CD4-positive, alpha-beta T cell treated with Interleukin-4 for 4 hours (primary cell): ENCODE measurements at regions not wholly inside any gene's neighbourhood (a gene's known extent, or its start where the extent isn't known, plus 50 kb on each side); places are given as distances from the start of the nearest gene placed in this dataset.

Experiments
- DNase-seq: peaks from one replicate; pipeline ENCODE4 v3.0.0-alpha.2; 2020

DNA sequence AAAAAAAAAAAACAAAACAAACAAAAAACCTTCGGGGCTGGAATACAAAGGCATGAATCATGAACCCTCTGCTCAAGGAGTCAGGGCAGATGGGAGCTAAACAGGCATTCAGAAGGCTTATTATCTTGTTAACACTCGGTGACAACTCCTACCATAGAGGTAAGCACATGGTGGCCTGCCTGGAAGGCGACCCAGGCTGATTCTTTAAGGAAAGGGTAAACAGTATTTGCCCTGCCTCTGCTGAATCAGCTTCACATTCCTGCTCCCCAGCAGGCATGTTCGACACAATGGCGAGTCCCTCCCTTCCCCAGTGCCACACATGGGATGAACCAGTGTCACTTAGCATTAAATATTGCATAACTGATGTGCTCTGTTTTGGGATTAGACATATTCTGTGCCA lies 191.9 kb downstream of the ARL4C start:
- DNase-seq, result no peak

- no peak for DNase-seq
Measured at GRCh38 chr2:234302664-234302991, 194.3 kb downstream of the ARL4C start.

GRCh38 chr2:234300932-234301823 lies 195.7 kb downstream of the ARL4C start:
- no peak for DNase-seq

GRCh38 chr2:234300391-234300925 lies 196.4 kb downstream of the ARL4C start:
- peak; percentile 23 for DNase-seq

DNA sequence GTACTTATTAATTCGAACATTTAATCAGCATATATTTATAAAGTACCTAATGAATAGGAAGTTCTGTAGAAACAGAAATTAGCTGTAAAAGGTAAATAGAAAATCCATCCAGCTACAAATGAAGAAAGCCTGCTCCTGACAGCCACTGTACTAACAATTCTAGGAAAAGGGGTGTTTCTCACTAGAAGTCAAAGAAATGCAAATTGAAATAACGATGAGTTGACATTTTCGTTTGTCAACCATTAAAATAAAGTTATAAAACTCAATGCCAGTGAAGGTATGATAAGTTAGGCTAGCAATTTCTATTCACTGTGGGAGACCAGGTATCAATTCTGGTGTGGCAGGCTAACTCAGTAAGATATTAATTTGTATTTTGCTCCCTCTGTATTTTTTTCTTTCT lies 198.0 kb downstream of the ARL4C start:
- no peak for DNase-seq

GRCh38 chr2:234296991-234297390 lies 199.9 kb downstream of the ARL4C start:
- DNase-seq, result no peak

GRCh38 chr2:234293973-234294372 lies 202.9 kb downstream of the ARL4C start:
- no peak for DNase-seq

DNA sequence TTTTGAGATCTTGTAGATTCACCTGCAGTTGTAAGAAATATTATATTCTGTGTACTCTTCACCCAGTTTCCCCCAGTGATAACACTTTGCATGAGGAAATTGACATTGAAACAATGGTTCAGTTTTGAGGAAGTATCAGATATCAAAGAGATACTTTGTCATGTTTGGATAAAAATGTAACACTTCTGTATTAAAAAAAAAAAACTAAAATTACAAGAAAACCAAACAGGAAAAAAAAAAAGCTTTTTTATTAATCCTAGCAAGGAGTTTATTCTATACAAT lies 204.0 kb downstream of the ARL4C start:
- DNase-seq, result no peak

DNA sequence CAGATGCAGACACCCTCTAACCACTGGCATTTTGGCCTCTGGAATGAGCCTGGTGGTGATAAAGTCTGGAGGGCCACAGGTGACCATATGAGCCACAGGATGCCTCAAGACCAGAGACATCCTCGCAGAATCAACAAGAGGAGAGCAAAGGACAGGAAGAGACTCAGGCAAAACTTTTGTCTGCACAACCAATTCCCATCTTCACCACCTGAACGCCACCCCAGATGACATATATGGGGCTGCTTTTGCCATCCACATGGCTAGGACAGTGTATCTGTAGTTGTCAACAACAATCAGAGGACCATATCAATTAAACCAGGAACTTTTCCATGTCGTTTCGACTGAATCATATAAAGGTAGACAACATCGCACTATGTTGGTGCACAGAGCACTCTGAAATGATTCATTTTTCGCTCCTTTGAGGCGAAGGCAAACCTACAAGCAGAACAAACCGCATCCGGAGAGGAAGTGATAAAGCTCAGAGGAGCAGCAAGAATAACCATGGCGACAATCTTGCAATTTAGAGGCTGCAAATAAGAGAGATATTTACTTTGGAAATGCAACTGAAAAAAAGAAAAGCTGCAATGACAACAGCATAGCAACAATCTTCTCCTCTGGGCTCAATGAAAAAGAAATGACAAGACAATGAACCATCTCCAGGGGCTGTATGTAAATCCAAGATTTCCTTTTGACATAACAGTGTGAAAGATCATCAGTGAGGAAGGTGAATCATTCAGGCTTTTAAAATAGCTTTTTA lies 204.5 kb downstream of the ARL4C start:
- DNase-seq, result peak; percentile 98

- DNase-seq, result peak; percentile 86
Measured at GRCh38 chr2:234291765-234292204, 205.1 kb downstream of the ARL4C start.

DNA sequence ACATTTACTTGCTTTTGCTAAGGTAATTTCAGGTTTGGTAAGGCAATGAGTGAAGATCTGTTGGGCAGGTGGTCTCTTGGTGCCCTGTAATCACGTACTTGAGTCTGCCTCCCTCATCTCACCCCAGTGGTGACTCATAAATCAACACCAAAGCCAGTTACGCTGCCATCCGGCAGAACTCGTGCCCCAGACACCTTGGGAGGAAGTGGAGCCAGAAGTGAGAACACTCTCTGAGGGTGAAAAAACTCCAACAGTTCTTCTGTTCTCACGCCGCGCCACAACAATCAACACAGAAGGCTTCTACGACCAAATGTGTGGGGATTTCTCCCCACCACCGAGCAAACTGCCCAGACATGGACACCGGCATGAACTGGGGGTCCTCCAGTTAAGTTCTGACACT lies 206.2 kb downstream of the ARL4C start:
- peak; percentile 98 for DNase-seq

- DNase-seq, result peak; percentile 71
Measured at GRCh38 chr2:234289834-234290590, 206.9 kb downstream of the ARL4C start.

DNA sequence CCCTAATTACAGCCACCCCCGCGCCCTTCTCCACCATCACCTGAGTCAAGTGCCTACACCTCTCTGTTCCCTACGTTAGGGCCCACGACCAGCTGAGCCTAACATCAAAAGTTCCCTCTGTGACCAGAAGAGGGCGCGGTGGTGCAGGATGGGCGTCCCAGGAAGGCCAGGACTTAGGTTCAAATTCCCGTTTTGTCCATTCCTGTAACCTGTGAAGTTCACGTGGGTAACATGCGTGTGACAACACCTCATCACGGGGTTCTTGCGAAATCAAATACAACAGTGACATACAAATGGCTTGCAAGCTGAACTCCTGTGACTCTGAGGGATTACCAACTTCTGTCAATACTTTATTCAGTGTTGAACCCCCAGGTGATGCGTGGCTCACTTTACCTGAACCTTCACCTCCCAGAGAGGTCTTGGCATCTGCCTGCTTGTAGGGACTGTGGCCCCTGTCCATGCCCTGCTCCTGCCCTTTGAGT lies 207.9 kb downstream of the ARL4C start:
- DNase-seq, result peak; percentile 74

DNA sequence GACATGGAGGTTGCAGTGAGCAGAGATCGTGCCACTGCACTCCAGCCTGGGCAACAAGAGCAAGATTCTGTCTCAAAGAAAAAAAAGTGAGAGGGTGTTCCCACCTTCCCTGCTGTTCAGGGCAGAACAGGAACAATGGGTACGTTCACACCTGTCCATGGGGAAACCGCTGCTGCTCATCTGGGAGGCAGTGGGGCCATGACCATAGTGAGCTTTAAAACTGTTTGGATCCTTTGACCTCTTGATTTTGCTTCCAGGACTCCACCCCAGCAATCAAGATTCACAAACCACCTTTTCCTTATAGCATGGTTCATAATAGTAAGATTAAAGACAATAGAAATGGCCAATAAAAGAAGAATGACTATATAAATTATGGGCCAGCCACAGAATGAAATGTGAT lies 209.2 kb downstream of the ARL4C start:
- no peak for DNase-seq

DNA sequence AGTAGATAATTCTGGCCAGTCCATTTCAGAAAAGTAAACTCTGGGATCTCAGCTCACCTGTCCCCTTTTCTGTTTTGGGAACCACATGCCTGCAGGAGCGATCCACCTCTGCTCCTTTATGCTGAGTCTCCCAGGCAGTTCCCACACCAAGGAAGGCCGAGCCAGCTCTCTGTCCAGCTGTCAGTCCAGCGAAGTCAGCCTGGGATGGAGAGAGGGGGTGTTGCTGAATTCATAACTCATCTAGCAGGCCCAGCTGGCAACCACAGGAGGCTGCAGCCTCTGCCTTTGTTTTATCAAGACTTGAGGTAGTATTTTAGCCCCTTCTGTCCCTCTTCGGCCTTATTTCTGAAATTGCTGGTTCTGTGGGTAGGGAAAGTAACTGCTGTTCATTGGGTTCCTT lies 209.9 kb downstream of the ARL4C start:
- DNase-seq, result no peak

- peak; percentile 47 for DNase-seq
Measured at GRCh38 chr2:234286118-234286598, 210.7 kb downstream of the ARL4C start.

DNA sequence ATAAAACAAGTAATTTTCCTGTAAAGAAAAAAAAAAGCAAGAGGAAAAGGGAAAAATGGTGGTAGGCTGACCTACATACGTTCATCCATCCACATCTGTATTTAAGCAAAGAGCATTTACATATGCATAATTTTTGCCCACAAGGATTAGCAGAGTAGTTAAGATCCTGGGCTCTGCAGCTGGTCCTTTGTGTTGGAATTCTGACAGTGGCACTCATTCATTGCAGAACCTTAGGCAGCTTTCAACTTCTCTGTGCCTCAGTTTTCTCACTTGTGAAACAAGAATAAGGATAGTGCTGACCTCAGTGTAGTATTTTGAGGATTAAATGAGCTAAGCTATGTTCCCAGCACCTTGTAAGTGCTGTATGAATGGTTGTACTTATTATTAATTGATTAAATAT lies 211.3 kb downstream of the ARL4C start:
- no peak for DNase-seq

DNA sequence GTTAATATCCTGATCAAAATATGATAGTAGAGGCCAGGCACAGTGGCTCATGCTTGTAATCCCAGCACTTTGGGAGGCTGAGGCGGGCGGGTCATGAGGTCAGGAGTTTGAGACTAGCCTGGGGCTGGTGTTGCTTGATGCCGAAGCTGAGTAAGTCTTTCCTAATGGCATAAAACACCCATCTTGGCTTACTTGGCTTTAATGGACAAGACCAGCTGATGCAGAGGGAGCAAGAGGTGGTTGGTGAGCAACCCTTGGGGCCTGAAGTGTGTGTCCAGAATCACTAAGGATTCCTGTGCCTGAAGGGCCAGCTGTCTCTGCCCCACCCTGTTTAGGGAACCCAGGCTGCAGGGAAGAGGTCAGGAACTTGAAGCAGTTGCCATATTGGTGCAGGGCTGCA lies 217.2 kb downstream of the ARL4C start:
- no peak for DNase-seq

GRCh38 chr2:234278556-234279255 lies 218.2 kb downstream of the ARL4C start:
- DNase-seq, result peak; percentile 74

GRCh38 chr2:234275515-234275914 lies 221.4 kb downstream of the ARL4C start:
- no peak for DNase-seq

GRCh38 chr2:234273887-234274584 lies 222.8 kb downstream of the ARL4C start:
- peak; percentile 71 for DNase-seq
